Effector memory CD4-positive, alpha-beta T cell (primary cell): ENCODE measurements at regions not wholly inside any gene's neighbourhood (a gene's known extent, or its start where the extent isn't known, plus 50 kb on each side); places are given as distances from the start of the nearest gene placed in this dataset.
A peak's percentile ranks its signal among the peaks of the same experiment; 100 is the strongest.

Source experiments
- DNase-seq, 3 donors: peaks; one replicate each; pipeline ENCODE4 v3.0.0-alpha.2; 2020
- H3K27ac ChIP-seq: 2 replicates; pipeline ENCODE4 v1.7.0; 2013; ENCODE audit warnings: mild to moderate bottlenecking, low read length, moderate library complexity; ENCODE audit not compliant: insufficient read depth, poor library complexity, severe bottlenecking
- H3K27me3 ChIP-seq: replicated peaks from 2 replicates; pipeline ENCODE4 v1.7.0; 2013; ENCODE audit warnings: mild to moderate bottlenecking, low read length; ENCODE audit not compliant: insufficient read depth, control insufficient read depth, poor library complexity, severe bottlenecking
- H3K36me3 ChIP-seq: 2 replicates; pipeline ENCODE4 v1.7.0; 2013; ENCODE audit warnings: mild to moderate bottlenecking, low read length, moderate library complexity; ENCODE audit not compliant: control insufficient read depth, insufficient read depth
- H3K4me1 ChIP-seq: 2 replicates; pipeline ENCODE4 v1.7.0; 2013; ENCODE audit warnings: low read length, mild to moderate bottlenecking; ENCODE audit not compliant: control insufficient read depth, insufficient read depth, poor library complexity, severe bottlenecking
- H3K4me3 ChIP-seq: 2 replicates; pipeline ENCODE4 v1.7.0; 2013; ENCODE audit warnings: low read length, low read depth, mild to moderate bottlenecking; ENCODE audit not compliant: insufficient read depth, poor library complexity, severe bottlenecking
- H3K9me3 ChIP-seq: 2 replicates; pipeline ENCODE4 v1.7.0; 2013; ENCODE audit warnings: mild to moderate bottlenecking, low read length, moderate library complexity; ENCODE audit not compliant: control insufficient read depth

- Histone ChIP-seq H3K4me1 (peaks cover 21% of the 10 kb centered on the region), H3K9me3 (no peaks in the 10 kb centered on the region)
Measured at GRCh38 chr4:41883988-41884734, 51.1 kb upstream of the TMEM33 start.

GRCh38 chr4:41882625-41883347, 52.4 kb upstream of the TMEM33 start:
- peak in 1 of 3 donors; percentile 17 for DNase-seq
- Histone ChIP-seq H3K4me3 (peak overlapping the region; percentile 57), H3K36me3 (no peaks in the 10 kb centered on the region), H3K27me3 (peaks cover 40% of the 10 kb centered on the region), H3K4me1 (peaks cover 24% of the 10 kb centered on the region), H3K9me3 (no peaks in the 10 kb centered on the region), H3K27ac (no peak overlapping the region)

More at GRCh38 chr4:41883988-41884734, 51.1 kb upstream of the TMEM33 start:
- H3K27ac ChIP-seq, result no peak overlapping the region
- H3K36me3 ChIP-seq, result no peaks in the 10 kb centered on the region
- DNase-seq, result no peak
- no peak overlapping the region for H3K4me3 ChIP-seq
- H3K27me3 ChIP-seq, result peaks cover 32% of the 10 kb centered on the region

- Histone ChIP-seq H3K9me3 (no peaks in the 10 kb centered on the region), H3K36me3 (no peaks in the 10 kb centered on the region), H3K4me3 (peak overlapping the region; percentile 57), H3K4me1 (peaks cover 24% of the 10 kb centered on the region), H3K27me3 (peaks cover 44% of the 10 kb centered on the region), H3K27ac (no peak overlapping the region)
- no peak for DNase-seq
Measured at GRCh38 chr4:41881981-41882624, 53.1 kb upstream of the TMEM33 start.

GRCh38 chr4:41880840-41881831, 54.1 kb upstream of the TMEM33 start:
- Histone ChIP-seq H3K9me3 (no peaks in the 10 kb centered on the region), H3K4me3 (peak overlapping the region; percentile 57), H3K36me3 (no peaks in the 10 kb centered on the region), H3K4me1 (peaks cover 24% of the 10 kb centered on the region), H3K27ac (no peak overlapping the region), H3K27me3 (peaks cover 46% of the 10 kb centered on the region)
- no peak for DNase-seq

GRCh38 chr4:41880022-41880837, 55.0 kb upstream of the TMEM33 start:
- peaks cover 24% of the 10 kb centered on the region for H3K4me1 ChIP-seq
- peaks cover 51% of the 10 kb centered on the region for H3K27me3 ChIP-seq
- no peaks in the 10 kb centered on the region for H3K9me3 ChIP-seq
- no peaks in the 10 kb centered on the region for H3K36me3 ChIP-seq
- no peak overlapping the region for H3K4me3 ChIP-seq
- DNase-seq, result no peak
- no peak overlapping the region for H3K27ac ChIP-seq

GRCh38 chr4:41879552-41879951, 55.7 kb upstream of the TMEM33 start:
- H3K9me3 ChIP-seq, result no peaks in the 10 kb centered on the region
- H3K27ac ChIP-seq, result no peak overlapping the region
- H3K4me1 ChIP-seq, result peaks cover 24% of the 10 kb centered on the region
- H3K27me3 ChIP-seq, result peaks cover 51% of the 10 kb centered on the region
- H3K4me3 ChIP-seq, result no peak overlapping the region
- no peak for DNase-seq
- no peaks in the 10 kb centered on the region for H3K36me3 ChIP-seq

- H3K27me3 ChIP-seq, result peaks cover 51% of the 10 kb centered on the region
- H3K9me3 ChIP-seq, result no peaks in the 10 kb centered on the region
- H3K36me3 ChIP-seq, result no peaks in the 10 kb centered on the region
- peaks cover 24% of the 10 kb centered on the region for H3K4me1 ChIP-seq
- DNase-seq, result no peak
- no peak overlapping the region for H3K4me3 ChIP-seq
- no peak overlapping the region for H3K27ac ChIP-seq
Measured at GRCh38 chr4:41878991-41879491, 56.2 kb upstream of the TMEM33 start.

- H3K4me1 ChIP-seq, result peaks cover 24% of the 10 kb centered on the region
Measured at GRCh38 chr4:41878170-41878969, 56.9 kb upstream of the TMEM33 start.

More at GRCh38 chr4:41878170-41878969, 56.9 kb upstream of the TMEM33 start:
- Histone ChIP-seq H3K27ac (no peak overlapping the region), H3K27me3 (peaks cover 53% of the 10 kb centered on the region), H3K4me3 (no peak overlapping the region), H3K36me3 (no peaks in the 10 kb centered on the region), H3K9me3 (no peaks in the 10 kb centered on the region)
- no peak for DNase-seq
